ENCODE measurements at regions not wholly inside any gene's neighbourhood (a gene's known extent, or its start where the extent isn't known, plus 50 kb on each side); places are given as distances from the start of the nearest gene placed in this dataset.
A peak's percentile ranks its signal among the peaks of the same experiment; 100 is the strongest.

DNA sequence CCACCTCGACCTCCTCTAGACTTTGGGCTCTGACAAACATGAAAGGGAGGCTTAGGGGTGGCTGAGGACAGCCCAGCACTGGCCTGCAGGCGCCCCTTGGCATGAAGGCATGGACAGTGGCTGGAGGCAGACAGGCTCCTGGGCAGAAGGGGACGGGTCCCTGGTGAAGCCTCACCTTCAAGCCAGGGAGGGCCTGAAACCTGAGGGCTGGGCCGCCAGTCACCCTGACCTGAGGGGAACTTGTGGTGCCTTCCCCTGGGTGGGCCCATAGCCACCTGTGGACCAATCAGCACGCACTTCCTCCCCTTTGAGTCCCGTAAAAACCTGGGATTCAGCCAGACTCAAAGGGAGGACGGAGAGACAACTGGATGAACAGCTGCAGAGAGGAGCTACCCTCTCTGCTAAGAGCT lies 90.4 kb upstream of the PUM3 start:
- no peak overlapping the region for H2BK120ac ChIP-seq (replicated peaks; ENCODE audit: low read depth, low read length)
- no peak overlapping the region for H2AK5ac ChIP-seq (ENCODE audit: low read depth, low read length)
- no peak overlapping the region for H3K56ac ChIP-seq (replicated peaks; ENCODE audit: insufficient read length, low read depth, low read length)
- no peak overlapping the region for H3K4ac ChIP-seq (replicated peaks; ENCODE audit: insufficient read length, low read depth, low read length)
- H3K27ac ChIP-seq (ENCODE audit: low read depth, low read length) = no peak overlapping the region
- no peak overlapping the region for H3K14ac ChIP-seq (ENCODE audit: insufficient read length)
- no peaks in the 10 kb centered on the region for H3K9me3 ChIP-seq (ENCODE audit: insufficient read depth in 2 of 2, low read depth in 1 of 2, low read length in 1 of 2)
- no peak overlapping the region for H3K4me2 ChIP-seq (ENCODE audit: insufficient read depth in 1 of 2, low read depth in 2 of 2, low read length in 2 of 2)
- CTCF ChIA-PET (ENCODE audit: partially characterized antibody) = interaction anchor here (0.6 to 1.8 kb wide), 4 partner anchors 10 to 247 kb away, joined by 3 to 5 read pairs (median 4); no protein-coding TSS in a partner anchor
- no peaks in the 10 kb centered on the region for H3K23me2 ChIP-seq (ENCODE audit: low read depth, low read length)
- H2BK20ac ChIP-seq (ENCODE audit: low read length) = no peak overlapping the region
- no peaks in the 10 kb centered on the region for H3K36me3 ChIP-seq (ENCODE audit: control insufficient read depth in 2 of 4, insufficient read depth in 4 of 4, low read length in 3 of 4)
- no peaks in the 10 kb centered on the region for H3K79me1 ChIP-seq (ENCODE audit: low read depth, low read length)
- 93% methylated on average over 7 of the region's 7 CpGs; no CpG with 5 or more reads in 1 of the 2 experiments for WGBS, 2 experiments (ENCODE audit: extremely low coverage in 1 of 2, insufficient coverage in 1 of 2, insufficient read length in 1 of 2, insufficient replicate concordance in 2 of 2, low coverage in 1 of 2, low lambda C conversion rate in 2 of 2, missing lambda C conversion rate in 1 of 2)
- H2AFZ ChIP-seq (ENCODE audit: low read length) = peak overlapping the region; percentile 3; the same call in 1 of the 2 replicates
- H3K79me2 ChIP-seq (ENCODE audit: control insufficient read depth in 1 of 2, insufficient read depth in 2 of 2, low read length in 2 of 2) = no peaks in the 10 kb centered on the region
- H2BK5ac ChIP-seq (ENCODE audit: low read depth, low read length) = no peak overlapping the region
- H3K9ac ChIP-seq (replicated peaks in 1 of 4; ENCODE audit: extremely low read depth in 1 of 4, low read depth in 3 of 4, low read length in 3 of 4) = no peak overlapping the region
- H3K27me3 ChIP-seq (replicated peaks in 1 of 4; ENCODE audit: control insufficient read depth in 3 of 4, extremely low read depth in 1 of 4, insufficient read depth in 3 of 4, low read length in 3 of 4) = no peaks in the 10 kb centered on the region
- no peak overlapping the region for H2BK15ac ChIP-seq (ENCODE audit: low read length)
- TF ChIP-seq RAD21 (IDR thresholded peaks at IDR 0.05 in 1 of 2, conservative IDR thresholded peaks at IDR 0.05 in 1 of 2; ENCODE audit: low read depth in 2 of 2, low read length in 2 of 2) (no peak), SP2 (IDR thresholded peaks at IDR 0.05; ENCODE audit: low read length) (no peak), CBX8 (IDR thresholded peaks at IDR 0.05; ENCODE audit: borderline replicate concordance, low read depth, low read length) (no peak), CHD1 (IDR thresholded peaks at IDR 0.05; ENCODE audit: low read depth, low read length) (no peak), CEBPB (IDR thresholded peaks at IDR 0.05; ENCODE audit: low read depth, low read length) (no peak), GTF2F1 (IDR thresholded peaks at IDR 0.05; ENCODE audit: borderline replicate concordance, low read depth, low read length) (no peak), RFX5 (IDR thresholded peaks at IDR 0.05; ENCODE audit: borderline replicate concordance, low read depth, low read length) (no peak), KDM4A (IDR thresholded peaks at IDR 0.05; ENCODE audit: low read depth, low read length, severe bottlenecking) (no peak), KDM1A (IDR thresholded peaks at IDR 0.05; ENCODE audit: borderline replicate concordance, low read length) (no peak), KDM5A (IDR thresholded peaks at IDR 0.05; ENCODE audit: low read length) (no peak), SIRT6 (IDR thresholded peaks at IDR 0.05; ENCODE audit: low read length) (no peak)
- TF ChIP-seq, protein P1, sequence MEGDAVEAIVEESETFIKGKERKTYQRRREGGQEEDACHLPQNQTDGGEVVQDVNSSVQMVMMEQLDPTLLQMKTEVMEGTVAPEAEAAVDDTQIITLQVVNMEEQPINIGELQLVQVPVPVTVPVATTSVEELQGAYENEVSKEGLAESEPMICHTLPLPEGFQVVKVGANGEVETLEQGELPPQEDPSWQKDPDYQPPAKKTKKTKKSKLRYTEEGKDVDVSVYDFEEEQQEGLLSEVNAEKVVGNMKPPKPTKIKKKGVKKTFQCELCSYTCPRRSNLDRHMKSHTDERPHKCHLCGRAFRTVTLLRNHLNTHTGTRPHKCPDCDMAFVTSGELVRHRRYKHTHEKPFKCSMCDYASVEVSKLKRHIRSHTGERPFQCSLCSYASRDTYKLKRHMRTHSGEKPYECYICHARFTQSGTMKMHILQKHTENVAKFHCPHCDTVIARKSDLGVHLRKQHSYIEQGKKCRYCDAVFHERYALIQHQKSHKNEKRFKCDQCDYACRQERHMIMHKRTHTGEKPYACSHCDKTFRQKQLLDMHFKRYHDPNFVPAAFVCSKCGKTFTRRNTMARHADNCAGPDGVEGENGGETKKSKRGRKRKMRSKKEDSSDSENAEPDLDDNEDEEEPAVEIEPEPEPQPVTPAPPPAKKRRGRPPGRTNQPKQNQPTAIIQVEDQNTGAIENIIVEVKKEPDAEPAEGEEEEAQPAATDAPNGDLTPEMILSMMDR (IDR thresholded peaks at IDR 0.05; ENCODE audit: control extremely low read depth in 1 of 3, insufficient read depth in 1 of 3, low read depth in 1 of 3, low read length in 3 of 3) = no peak
- no peak overlapping the region for H3K23ac ChIP-seq (ENCODE audit: insufficient read length)
- H4K5ac ChIP-seq (ENCODE audit: insufficient read length, low read depth, low read length) = no peak overlapping the region
- no peak for FAIRE-seq
- H4K91ac ChIP-seq (replicated peaks; ENCODE audit: insufficient read length, low read length) = no peak overlapping the region
- H3K18ac ChIP-seq (ENCODE audit: extremely low read depth, low read length) = no peak overlapping the region
- H2BK12ac ChIP-seq (ENCODE audit: low read depth, low read length) = no peak overlapping the region
- POLR2A ChIA-PET (ENCODE audit: partially characterized antibody) = no interaction called here
- H3K4me1 ChIP-seq (replicated peaks in 1 of 4; ENCODE audit: control insufficient read depth in 3 of 4, insufficient read depth in 4 of 4, low read length in 3 of 4) = no peaks in the 10 kb centered on the region
- no peak overlapping the region for H3K4me3 ChIP-seq (ENCODE audit: extremely low read depth in 1 of 4, insufficient read depth in 2 of 4, low read depth in 3 of 4, low read length in 4 of 4)
- no peaks in the 10 kb centered on the region for H4K20me1 ChIP-seq (replicated peaks in 1 of 2; ENCODE audit: control insufficient read depth in 1 of 2, insufficient read depth in 2 of 2, low read length in 2 of 2)
- no peak overlapping the region for H4K8ac ChIP-seq (ENCODE audit: extremely low read depth, insufficient read depth, low read length)
- no peak for DNase-seq (ENCODE audit: low read depth in 1 of 2, low spot score in 2 of 2)
